NCI-H1694 treated with DMSO at 0.1 percent for 48 hours (cell line): ENCODE measurements at regions not wholly inside any gene's neighbourhood (a gene's known extent, or its start where the extent isn't known, plus 50 kb on each side); places are given as distances from the start of the nearest gene placed in this dataset.
"Not testable (repeated sequence)": the region's sequence is repeated elsewhere in the genome, so short reads cannot be mapped to it uniquely, and the experiment has no call there.

Experiments used
- DNase-seq: peaks from one replicate; lab custom pipeline; 2025; lab: John Stamatoyannopoulos, UW

GRCh38 chr2:186294248-186294888 lies 191.7 kb upstream of the ZC3H15 start:
- no peak for DNase-seq

- DNase-seq, result no peak
These were observed 186.4 kb upstream of the ZC3H15 start for GRCh38 chr2:186299610-186300009.

- no peak for DNase-seq
These were observed 183.8 kb upstream of the ZC3H15 start for GRCh38 chr2:186302263-186302662.

GRCh38 chr2:186303091-186303490 lies 183.0 kb upstream of the ZC3H15 start:
- no peak for DNase-seq

- no peak for DNase-seq
These were observed 182.0 kb upstream of the ZC3H15 start for GRCh38 chr2:186304064-186304463.

GRCh38 chr2:186306754-186307153 lies 179.3 kb upstream of the ZC3H15 start:
- DNase-seq, result no peak

GRCh38 chr2:186307871-186308270 lies 178.2 kb upstream of the ZC3H15 start:
- no peak for DNase-seq

- no peak for DNase-seq
These were observed 177.7 kb upstream of the ZC3H15 start for GRCh38 chr2:186308347-186308746.

GRCh38 chr2:186309901-186310300 lies 176.2 kb upstream of the ZC3H15 start:
- no peak for DNase-seq

GRCh38 chr2:186319105-186319504 lies 167.0 kb upstream of the ZC3H15 start:
- no peak for DNase-seq

- DNase-seq, result no peak
These were observed 160.1 kb upstream of the ZC3H15 start for GRCh38 chr2:186325827-186326535.

- no peak for DNase-seq
These were observed 158.7 kb upstream of the ZC3H15 start for GRCh38 chr2:186327251-186327868.

- no peak for DNase-seq
These were observed 157.2 kb upstream of the ZC3H15 start for GRCh38 chr2:186328838-186329237.

GRCh38 chr2:186330050-186330449 lies 156.0 kb upstream of the ZC3H15 start:
- DNase-seq, result no peak

GRCh38 chr2:186339716-186340115 lies 146.3 kb upstream of the ZC3H15 start:
- no peak for DNase-seq

- no peak for DNase-seq
These were observed 144.0 kb upstream of the ZC3H15 start for GRCh38 chr2:186342029-186342428.

GRCh38 chr2:186345745-186346144 lies 140.3 kb upstream of the ZC3H15 start:
- DNase-seq, result no peak

- DNase-seq, result no peak
These were observed 139.8 kb upstream of the ZC3H15 start for GRCh38 chr2:186346216-186346615.

GRCh38 chr2:186347472-186347871 lies 138.6 kb upstream of the ZC3H15 start:
- no peak for DNase-seq

- peak; percentile 14 for DNase-seq
These were observed 137.9 kb upstream of the ZC3H15 start for GRCh38 chr2:186348200-186348599.

- no peak for DNase-seq
These were observed 136.6 kb upstream of the ZC3H15 start for GRCh38 chr2:186349508-186349907.

- not testable (repeated sequence) for DNase-seq
These were observed 131.9 kb upstream of the ZC3H15 start for GRCh38 chr2:186354160-186354559.

GRCh38 chr2:186365406-186365805 lies 120.7 kb upstream of the ZC3H15 start:
- no peak for DNase-seq
